ENCODE measurements at regions not wholly inside any gene's neighbourhood (a gene's known extent, or its start where the extent isn't known, plus 50 kb on each side); places are given as distances from the start of the nearest gene placed in this dataset.

DNA sequence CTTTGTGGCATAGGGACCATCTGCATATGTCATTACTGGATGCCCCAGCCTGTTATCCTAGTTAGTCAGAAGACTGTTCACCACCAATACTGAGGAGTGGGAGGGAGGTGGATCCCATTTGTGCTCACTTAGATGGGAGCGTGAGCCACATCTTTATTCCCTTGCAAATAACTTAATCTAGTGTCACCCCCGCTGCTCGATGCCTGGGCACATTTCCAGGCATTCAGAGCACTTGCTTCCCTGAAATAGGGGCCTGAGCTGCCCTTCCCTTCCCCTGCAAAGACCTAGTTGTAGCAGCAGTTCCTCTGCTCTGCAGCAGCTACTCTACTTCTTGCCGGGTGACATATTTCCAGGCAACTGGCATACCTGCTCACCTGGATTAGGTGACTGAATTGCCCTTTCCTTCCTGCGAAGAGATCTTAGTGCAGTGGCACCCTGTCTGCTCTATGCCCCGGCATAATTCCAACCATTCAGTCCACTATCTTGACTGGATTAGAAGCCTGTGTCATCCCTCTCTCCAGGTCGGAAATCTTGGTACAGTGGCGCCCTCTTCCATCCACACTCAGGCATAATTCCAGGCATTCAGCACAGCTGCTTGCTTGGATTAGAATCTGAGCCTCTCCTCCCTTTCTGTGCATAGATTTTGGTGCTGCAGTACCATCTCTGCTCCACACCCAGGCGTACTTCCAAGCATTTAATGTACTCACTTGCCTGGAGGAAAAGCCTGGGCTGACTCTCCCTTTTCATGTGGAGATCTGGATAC lies 1389.1 kb upstream of the TMEFF2 start:
- no peak for DNase-seq

DNA sequence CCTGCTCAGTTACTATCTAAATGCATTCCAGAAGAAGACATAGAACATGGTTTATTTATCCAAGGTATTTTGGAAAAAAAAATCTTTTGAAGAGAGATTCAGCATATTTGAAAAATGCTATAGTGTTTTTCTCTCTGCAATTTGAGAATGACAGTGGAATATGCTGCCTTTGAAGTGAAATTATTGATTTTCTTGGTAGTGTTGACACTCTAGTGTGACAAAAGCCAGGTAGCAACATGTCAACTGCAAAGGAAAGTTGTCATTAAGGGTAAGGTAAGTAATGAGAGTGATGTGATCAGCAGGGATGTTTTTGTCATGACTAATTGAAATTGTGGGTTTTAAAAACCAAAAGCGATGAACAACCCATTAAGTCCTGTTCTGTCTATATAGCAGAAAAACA lies 1387.1 kb upstream of the TMEFF2 start:
- no peak for DNase-seq

DNA sequence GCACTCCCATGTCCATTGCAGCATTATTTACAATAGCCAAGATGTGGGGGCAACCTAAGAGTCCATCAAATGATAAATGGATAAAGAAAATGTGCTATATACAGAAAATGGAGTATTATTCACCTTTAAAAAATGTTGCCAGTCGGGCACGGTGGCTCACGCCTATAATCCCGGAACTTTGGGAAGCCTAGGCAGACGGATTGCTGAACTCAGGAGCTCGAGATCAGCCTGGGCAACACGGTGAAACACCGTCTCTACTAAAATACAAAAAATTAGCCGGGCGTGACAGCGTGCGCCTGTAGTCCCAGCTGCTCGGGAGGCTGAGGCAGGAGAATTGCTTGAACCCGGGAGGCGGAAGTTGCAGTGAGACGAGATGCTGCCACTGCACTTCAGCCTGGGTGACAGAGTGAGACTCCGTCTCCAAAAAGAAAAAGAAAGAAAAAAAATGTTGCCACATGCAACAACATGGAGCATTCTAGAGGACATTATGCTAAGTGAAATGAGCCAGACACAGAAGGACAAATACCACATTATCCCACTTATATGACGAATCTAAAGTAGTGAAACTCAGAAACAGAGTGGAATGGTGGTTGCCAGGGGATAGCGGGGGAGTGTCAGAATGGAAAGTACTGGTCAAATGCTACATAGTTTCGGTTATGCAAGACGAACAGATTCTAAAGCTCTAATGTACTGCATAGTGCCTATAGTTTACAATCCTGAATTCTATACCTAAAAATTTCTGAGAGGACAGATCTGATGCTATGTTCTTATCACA lies 1385.6 kb upstream of the TMEFF2 start:
- no peak for DNase-seq

GRCh38 chr2:193566886-193567285 lies 1372.2 kb upstream of the TMEFF2 start:
- no peak for DNase-seq

GRCh38 chr2:193566276-193566675 lies 1371.5 kb upstream of the TMEFF2 start:
- no peak for DNase-seq

DNA sequence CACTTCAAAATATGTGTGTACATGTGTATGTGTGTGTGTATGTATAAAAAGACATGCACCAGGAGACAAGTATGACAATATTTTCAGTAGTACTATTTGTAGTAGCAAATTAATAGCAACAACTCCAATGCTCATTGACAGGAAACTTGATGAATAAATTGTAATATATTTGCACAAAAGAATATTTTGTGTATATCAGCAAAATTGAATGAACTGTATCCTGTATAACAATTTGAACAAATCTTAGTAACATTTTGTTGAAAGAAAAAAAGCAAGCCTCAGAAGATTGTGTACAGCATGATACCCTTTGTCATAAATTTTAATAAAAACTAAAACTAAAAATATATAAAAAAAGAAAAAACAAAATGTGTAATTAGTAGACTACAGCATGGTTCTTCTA lies 1367.3 kb upstream of the TMEFF2 start:
- DNase-seq, result no peak

DNA sequence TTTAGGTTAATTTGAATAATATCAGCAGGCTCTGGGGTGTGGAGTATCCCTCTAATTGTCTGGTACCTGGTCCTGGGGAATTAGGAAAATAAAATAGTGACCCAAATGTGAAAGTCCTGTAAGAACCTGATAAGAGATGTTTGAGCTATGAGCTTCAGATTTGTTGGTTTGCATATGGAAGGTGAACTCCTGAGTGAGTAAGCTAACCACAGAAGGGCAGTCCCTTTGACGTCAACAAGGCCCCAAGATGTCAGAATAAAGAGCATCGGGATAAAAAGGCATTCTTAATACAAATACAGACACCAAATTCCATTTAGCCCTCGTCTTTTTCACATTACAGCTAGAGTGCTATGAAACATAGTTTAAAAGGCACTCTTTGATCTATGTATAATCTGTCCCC lies 1366.3 kb upstream of the TMEFF2 start:
- DNase-seq, result no peak

- no peak for DNase-seq
Observed at GRCh38 chr2:193556766-193557470, 1362.2 kb upstream of the TMEFF2 start.

- DNase-seq, result no peak
Observed at GRCh38 chr2:193549661-193550060, 1354.9 kb upstream of the TMEFF2 start.

DNA sequence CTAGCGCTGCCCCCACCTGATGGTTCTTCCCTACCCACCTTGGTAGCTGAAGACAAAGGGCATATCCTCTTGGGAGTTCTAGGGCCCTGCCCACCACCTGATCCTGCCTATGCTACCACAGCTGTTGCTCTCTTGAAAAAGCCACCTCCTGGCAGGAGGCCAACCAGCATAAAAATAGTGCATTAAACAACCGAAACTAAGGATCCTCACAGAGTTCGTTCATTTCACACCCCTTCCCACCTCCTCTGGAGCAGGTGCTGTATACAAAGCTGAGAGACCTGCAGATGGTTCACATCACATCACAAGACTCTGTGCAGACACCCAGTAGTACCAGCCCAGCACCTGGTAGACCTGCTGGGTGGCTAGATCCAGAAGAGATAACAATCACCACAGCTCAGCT lies 1348.0 kb upstream of the TMEFF2 start:
- no peak for DNase-seq

GRCh38 chr2:193539188-193539587 lies 1344.5 kb upstream of the TMEFF2 start:
- DNase-seq, result no peak

DNA sequence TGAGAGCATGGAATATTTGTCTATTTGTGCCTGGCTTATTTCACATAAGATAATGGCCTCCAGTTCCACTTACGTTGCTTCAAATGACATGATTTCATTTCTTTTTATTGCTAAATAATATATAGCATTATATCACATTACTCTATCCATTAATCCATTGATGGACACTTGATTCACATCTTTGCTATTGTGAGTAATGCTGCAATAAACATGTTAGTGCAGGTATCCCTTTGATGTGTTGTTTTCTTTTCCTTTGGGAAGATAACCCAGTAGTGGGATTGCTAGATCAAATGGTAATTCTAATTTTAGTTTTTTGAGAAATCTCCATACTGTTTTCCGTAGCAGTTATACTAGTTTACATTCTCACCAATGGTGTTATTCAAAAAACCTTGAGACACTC lies 1343.3 kb upstream of the TMEFF2 start:
- DNase-seq, result no peak

- no peak for DNase-seq
Observed at GRCh38 chr2:193537531-193537930, 1342.8 kb upstream of the TMEFF2 start.

- no peak for DNase-seq
Observed at GRCh38 chr2:193528458-193528857, 1333.7 kb upstream of the TMEFF2 start.

DNA sequence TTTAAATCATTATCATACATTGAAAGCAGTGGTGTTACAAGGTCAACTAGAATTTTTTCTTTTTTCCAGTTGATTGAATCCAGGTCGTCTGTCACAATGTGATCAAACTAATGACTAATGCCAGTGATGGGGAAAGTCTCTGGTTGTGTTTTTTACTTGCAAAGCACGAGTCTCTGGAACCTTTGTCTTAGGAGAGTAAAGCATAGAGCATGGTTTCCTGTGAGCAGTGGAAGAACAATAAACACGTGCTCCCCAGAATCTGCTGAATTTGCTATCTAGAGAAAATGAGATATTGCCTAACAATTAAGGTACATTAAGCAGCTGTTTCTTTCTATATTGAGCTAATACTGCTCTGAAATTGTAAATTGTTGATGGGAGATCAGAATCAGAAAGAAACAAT lies 1332.4 kb upstream of the TMEFF2 start:
- DNase-seq, result no peak

GRCh38 chr2:193523662-193524061 lies 1328.9 kb upstream of the TMEFF2 start:
- DNase-seq, result no peak

DNA sequence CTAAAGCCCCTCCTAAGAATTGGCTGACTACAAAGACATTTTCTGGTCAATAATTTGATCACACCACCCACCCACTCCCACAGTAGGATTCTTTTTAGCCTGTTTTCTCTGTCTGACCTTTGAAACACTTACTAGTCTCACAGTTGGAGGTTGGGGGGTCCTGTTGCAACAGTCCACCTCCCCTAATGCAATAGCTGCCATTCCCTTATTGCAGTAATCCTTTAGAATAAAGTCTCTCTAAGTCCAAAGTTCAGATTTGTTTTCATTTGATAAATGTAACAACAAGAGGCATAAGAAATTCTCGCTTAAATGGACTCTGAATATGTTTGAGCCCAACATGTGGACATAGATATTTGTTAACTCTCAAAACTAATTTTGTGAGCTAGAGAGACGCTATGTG lies 1326.8 kb upstream of the TMEFF2 start:
- no peak for DNase-seq

DNA sequence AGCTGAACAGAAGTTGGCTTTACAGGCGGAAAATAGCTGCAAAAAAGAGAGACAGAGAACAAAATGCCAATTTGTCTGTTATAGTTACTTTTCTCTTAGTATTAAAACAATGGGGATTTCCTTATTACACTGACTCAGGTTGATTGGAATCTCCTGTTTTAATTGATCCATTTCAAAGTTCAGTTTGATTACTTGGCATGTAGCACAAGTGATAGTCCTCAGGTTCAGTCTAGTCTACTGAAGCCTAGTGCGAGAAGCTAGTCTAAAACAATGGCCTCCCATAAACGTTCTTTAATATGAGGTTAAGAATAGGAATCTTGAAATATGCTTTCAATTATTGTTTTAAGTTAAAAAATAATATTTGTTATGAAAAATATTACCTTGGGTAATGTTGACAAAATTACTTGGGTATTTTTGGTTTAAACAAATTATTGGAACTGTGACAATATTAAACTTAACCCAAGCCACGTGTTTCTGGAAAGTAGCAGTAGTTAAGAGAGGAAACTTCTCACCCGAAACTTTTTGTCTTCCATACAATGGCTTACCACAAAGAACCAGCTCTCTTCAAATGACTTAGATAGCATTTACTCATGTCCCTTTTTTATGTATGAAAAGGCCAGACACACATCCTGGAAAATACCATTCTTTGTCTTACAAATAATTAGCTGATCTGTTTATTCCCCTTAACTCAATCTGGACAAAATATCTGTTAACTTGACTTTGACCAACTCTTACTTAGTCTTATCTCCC lies 1326.2 kb upstream of the TMEFF2 start:
- DNase-seq, result no peak

GRCh38 chr2:193518041-193518817 lies 1323.5 kb upstream of the TMEFF2 start:
- DNase-seq, result no peak

- DNase-seq, result no peak
Observed at GRCh38 chr2:193517615-193518014, 1322.9 kb upstream of the TMEFF2 start.

- DNase-seq, result no peak
Observed at GRCh38 chr2:193506035-193506434, 1311.3 kb upstream of the TMEFF2 start.

GRCh38 chr2:193505620-193506019 lies 1310.9 kb upstream of the TMEFF2 start:
- DNase-seq, result no peak
